ENCODE measurements at regions not wholly inside any gene's neighbourhood (a gene's known extent, or its start where the extent isn't known, plus 50 kb on each side); places are given as distances from the start of the nearest gene placed in this dataset.

DNA sequence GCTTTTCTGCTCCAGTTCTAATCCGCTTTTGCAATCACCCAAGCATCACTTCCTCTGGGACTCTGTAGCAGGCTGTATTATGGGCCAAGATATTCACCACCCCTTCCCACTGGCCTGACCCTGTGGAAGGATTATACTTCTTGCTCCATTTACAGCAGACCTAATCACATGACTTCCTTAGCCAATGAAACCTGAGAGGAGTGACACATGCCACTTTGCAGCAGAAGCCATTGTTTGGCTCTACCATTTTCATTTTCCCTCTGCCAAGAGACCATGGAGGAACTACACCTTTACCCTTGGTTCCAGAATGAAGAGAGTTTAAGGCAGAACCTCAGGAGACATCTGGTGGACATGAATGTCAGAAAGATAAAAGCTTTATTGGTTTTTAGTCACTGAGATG lies 134.9 kb upstream of the HSD17B12 start:
- no peaks in the 10 kb centered on the region for H3K27me3 ChIP-seq
- H3K9me3 ChIP-seq, result no peaks in the 10 kb centered on the region
- H3K36me3 ChIP-seq, result no peaks in the 10 kb centered on the region
- DNase-seq (ENCODE audit: extremely low spot score in 2 of 2), result no peak
- no peak overlapping the region for H3K27ac ChIP-seq
- intact Hi-C loops (cut with DNase I), result no loop called here
- TF ChIP-seq POLR2AphosphoS5 (IDR thresholded peaks at IDR 0.05; ENCODE audit: insufficient read depth in 1 of 2, low read depth in 1 of 2) (no peak), POLR2A (IDR thresholded peaks at IDR 0.05) (no peak)
- TF ChIP-seq, protein P1, sequence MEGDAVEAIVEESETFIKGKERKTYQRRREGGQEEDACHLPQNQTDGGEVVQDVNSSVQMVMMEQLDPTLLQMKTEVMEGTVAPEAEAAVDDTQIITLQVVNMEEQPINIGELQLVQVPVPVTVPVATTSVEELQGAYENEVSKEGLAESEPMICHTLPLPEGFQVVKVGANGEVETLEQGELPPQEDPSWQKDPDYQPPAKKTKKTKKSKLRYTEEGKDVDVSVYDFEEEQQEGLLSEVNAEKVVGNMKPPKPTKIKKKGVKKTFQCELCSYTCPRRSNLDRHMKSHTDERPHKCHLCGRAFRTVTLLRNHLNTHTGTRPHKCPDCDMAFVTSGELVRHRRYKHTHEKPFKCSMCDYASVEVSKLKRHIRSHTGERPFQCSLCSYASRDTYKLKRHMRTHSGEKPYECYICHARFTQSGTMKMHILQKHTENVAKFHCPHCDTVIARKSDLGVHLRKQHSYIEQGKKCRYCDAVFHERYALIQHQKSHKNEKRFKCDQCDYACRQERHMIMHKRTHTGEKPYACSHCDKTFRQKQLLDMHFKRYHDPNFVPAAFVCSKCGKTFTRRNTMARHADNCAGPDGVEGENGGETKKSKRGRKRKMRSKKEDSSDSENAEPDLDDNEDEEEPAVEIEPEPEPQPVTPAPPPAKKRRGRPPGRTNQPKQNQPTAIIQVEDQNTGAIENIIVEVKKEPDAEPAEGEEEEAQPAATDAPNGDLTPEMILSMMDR (IDR thresholded peaks at IDR 0.05), result no peak
- peaks cover 13% of the 10 kb centered on the region for H3K4me1 ChIP-seq
- no peak overlapping the region for H3K4me3 ChIP-seq

DNA sequence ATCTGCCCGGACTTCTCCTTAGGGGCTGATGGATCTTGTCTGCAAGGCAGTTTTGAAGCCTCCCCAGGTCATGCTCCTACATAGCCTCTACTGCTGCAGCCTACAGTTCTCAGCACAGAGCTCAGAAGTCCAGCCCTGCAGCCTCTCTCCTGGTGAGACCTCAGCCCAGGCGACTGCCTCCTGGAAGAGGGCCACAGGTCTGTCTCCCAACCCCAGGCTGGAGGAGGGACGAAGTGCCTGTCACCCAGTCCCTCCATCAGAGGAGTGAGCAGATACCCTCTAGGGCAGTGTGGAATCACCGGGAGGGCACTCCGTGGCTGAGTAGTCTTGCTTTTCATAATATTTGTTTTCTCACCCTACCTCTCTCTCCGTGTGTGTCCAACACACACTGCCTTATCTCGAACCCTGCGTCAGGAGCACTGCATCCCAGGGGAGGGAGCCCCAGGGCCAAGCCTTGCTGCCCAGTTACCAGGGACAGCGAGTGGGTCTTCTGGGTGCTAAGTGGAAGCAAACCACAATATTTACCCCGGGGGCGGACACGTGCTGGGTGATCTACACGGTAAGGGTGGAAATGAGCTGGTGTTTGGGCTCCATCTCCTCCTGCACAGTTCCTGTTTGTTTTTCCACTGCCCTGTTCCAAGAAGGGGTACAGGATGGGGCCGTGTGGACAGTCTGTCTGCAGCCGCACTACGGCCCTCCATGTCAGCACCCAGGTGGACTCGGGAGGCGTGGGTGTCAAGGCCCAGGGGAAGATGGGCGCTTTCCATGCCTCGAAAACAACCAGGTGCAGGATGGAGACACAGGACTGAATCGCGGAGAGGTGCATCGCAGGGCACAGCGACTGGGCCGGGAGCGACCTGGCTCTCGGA lies 133.7 kb upstream of the HSD17B12 start:
- H3K4me3 ChIP-seq, result peak overlapping the region; percentile 26 to 32

DNA sequence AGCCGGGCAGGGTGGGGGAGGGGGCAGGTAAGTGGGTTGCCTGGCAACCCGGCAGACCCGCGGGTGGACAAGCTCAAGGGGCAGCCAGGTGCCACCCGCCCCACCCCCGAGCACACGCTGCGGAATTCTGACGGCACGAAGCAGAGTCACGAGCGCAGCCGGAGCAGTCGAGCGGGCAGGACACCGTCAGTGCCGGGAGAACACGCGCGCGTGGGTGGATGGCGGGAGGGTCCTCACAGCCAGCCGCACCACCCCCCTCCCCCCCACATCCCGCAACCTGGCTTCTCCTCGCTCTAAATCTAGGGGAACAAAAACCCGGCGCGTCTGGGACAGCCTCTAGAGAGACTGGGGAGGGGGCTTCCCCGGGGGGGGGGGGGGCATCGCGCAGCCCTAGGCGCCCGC lies 133.1 kb upstream of the HSD17B12 start:
- Histone ChIP-seq H3K4me3 (peak overlapping the region; percentile 26 to 32), H3K27ac (no peak overlapping the region)

More for the DNA sequence above, 133.7 kb upstream of the HSD17B12 start:
- H3K36me3 ChIP-seq, result no peaks in the 10 kb centered on the region
- no peaks in the 10 kb centered on the region for H3K9me3 ChIP-seq
- H3K4me1 ChIP-seq, result peaks cover 13% of the 10 kb centered on the region
- TF ChIP-seq POLR2A (IDR thresholded peaks at IDR 0.05) (no peak), POLR2AphosphoS5 (IDR thresholded peaks at IDR 0.05; ENCODE audit: insufficient read depth in 1 of 2, low read depth in 1 of 2) (no peak)
- TF ChIP-seq, protein P1 (IDR thresholded peaks at IDR 0.05), result no peak
- no peak for DNase-seq (ENCODE audit: extremely low spot score in 2 of 2)
- H3K27me3 ChIP-seq, result no peaks in the 10 kb centered on the region
- intact Hi-C loops (cut with DNase I), result no loop called here
- no peak overlapping the region for H3K27ac ChIP-seq

DNA sequence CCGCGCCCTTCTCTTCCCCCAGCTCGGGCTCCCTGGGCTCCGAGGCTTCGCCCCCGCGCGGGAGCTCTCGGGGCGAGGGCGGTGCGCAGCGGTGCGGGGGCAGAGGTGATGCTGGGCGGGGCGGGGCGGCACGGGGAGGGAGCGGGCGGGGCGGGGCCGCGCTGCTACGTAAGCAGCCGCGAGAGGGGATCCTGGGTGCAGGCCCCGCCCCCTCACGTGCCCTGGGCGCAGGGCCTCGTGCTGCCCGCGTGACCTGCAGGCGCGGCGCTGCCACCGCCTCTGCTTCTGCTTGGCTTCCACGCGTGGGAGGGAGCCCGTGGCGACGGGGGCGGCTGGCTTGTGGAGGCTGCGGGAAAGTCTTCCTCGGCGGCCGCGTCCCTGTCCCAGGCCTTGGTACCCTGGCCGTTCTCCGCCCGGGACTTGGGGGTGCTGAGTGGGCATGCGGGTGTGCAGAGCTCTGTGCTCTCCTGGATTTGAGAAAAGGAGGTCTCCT lies 132.6 kb upstream of the HSD17B12 start:
- Histone ChIP-seq H3K4me1 (peaks cover 13% of the 10 kb centered on the region), H3K9me3 (no peaks in the 10 kb centered on the region), H3K27me3 (no peaks in the 10 kb centered on the region), H3K36me3 (no peaks in the 10 kb centered on the region), H3K4me3 (peak overlapping the region; percentile 26 to 32), H3K27ac (no peak overlapping the region)
- TF ChIP-seq POLR2AphosphoS5 (IDR thresholded peaks at IDR 0.05; ENCODE audit: insufficient read depth in 1 of 2, low read depth in 1 of 2) (no peak), POLR2A (IDR thresholded peaks at IDR 0.05) (no peak)
- TF ChIP-seq, protein P1 (IDR thresholded peaks at IDR 0.05), result no peak
- no peak for DNase-seq (ENCODE audit: extremely low spot score in 2 of 2)
- intact Hi-C loops (cut with DNase I), result no loop called here

More for the DNA sequence above, 133.1 kb upstream of the HSD17B12 start:
- intact Hi-C loops (cut with DNase I), result no loop called here
- no peaks in the 10 kb centered on the region for H3K36me3 ChIP-seq
- no peaks in the 10 kb centered on the region for H3K27me3 ChIP-seq
- DNase-seq (ENCODE audit: extremely low spot score in 2 of 2), result no peak
- no peaks in the 10 kb centered on the region for H3K9me3 ChIP-seq
- TF ChIP-seq POLR2A (IDR thresholded peaks at IDR 0.05) (no peak), POLR2AphosphoS5 (IDR thresholded peaks at IDR 0.05; ENCODE audit: insufficient read depth in 1 of 2, low read depth in 1 of 2) (no peak)
- TF ChIP-seq, protein P1 (IDR thresholded peaks at IDR 0.05), result no peak
- peaks cover 13% of the 10 kb centered on the region for H3K4me1 ChIP-seq

DNA sequence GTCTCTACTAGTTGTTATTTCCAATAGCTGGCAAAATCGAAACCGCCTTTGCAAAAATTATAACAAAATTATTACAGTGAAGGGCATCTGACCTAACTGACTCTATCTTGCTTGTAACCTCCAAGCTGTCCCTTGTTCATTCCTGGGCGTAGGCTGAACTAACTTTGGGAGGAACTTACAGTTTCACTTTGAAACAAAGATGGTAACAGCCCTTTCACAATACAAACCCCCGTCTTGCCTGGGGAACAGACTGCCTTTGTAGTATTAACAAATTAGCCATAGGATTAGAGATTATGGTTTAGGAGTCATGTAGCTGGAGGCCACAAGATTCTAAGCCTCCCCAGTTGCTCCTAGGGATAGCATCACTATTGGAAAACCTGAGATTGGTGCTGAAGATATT lies 131.6 kb upstream of the HSD17B12 start:
- Histone ChIP-seq H3K27me3 (no peaks in the 10 kb centered on the region), H3K9me3 (no peaks in the 10 kb centered on the region), H3K4me3 (no peak overlapping the region), H3K36me3 (no peaks in the 10 kb centered on the region), H3K4me1 (peaks cover 13% of the 10 kb centered on the region), H3K27ac (no peak overlapping the region)
- DNase-seq (ENCODE audit: extremely low spot score in 2 of 2), result no peak
- intact Hi-C loops (cut with DNase I), result no loop called here
- TF ChIP-seq POLR2A (IDR thresholded peaks at IDR 0.05) (no peak), POLR2AphosphoS5 (IDR thresholded peaks at IDR 0.05; ENCODE audit: insufficient read depth in 1 of 2, low read depth in 1 of 2) (no peak)
- TF ChIP-seq, protein P1 (IDR thresholded peaks at IDR 0.05), result no peak

Measured in vagina (tissue), 2 donors.